MCF 10A (cell line): ENCODE measurements at regions not wholly inside any gene's neighbourhood (a gene's known extent, or its start where the extent isn't known, plus 50 kb on each side); places are given as distances from the start of the nearest gene placed in this dataset.

Source experiments
- BruUV-seq: library from RNA; stranded (reverse); fragments of 400-500 nt; replicated peaks from 2 replicates; lab custom pipeline; 2021; lab: Mats Ljungman, UMichigan
- CTCF ChIA-PET: fragments of 300-600 bp; sonication (Branson Sonifier 250); formaldehyde crosslinking; extraction: SDS; loops from one replicate; lab custom pipeline; 2021; ENCODE audit warnings: antibody characterized with exemption, inconsistent platforms; lab: Yijun Ruan, JAX
- POLR2A ChIA-PET: fragments of 300-600, 350-650 bp; sonication (Branson Sonifier 250); formaldehyde crosslinking; extraction: SDS; loops from one replicate; lab custom pipeline; 2020; ENCODE audit warnings: antibody characterized with exemption, inconsistent platforms; lab: Yijun Ruan, JAX
- DNase-seq: peaks from one replicate; pipeline ENCODE4 v3.0.0-alpha.2; 2018; ENCODE audit not compliant: unreplicated experiment
- H3K27ac Mint-ChIP-seq: one replicate; pipeline ENCODE4 v1.8.0; 2022; ENCODE audit warnings: mild to moderate bottlenecking, low read depth, mixed read lengths; ENCODE audit not compliant: unreplicated experiment
- H3K27me3 Mint-ChIP-seq: one replicate; pipeline ENCODE4 v1.8.0; 2022; ENCODE audit warnings: mixed read lengths; ENCODE audit not compliant: insufficient read depth, unreplicated experiment
- H3K36me3 Mint-ChIP-seq: one replicate; pipeline ENCODE4 v1.8.0; 2022; ENCODE audit warnings: mild to moderate bottlenecking, moderate library complexity, mixed read lengths; ENCODE audit not compliant: insufficient read depth, unreplicated experiment
- H3K4me1 Mint-ChIP-seq: one replicate; pipeline ENCODE4 v1.8.0; 2022; ENCODE audit warnings: mixed read lengths; ENCODE audit not compliant: insufficient read depth, unreplicated experiment
- H3K4me3 Mint-ChIP-seq: one replicate; pipeline ENCODE4 v1.8.0; 2022; ENCODE audit warnings: mild to moderate bottlenecking, moderate library complexity, mixed read lengths; ENCODE audit not compliant: unreplicated experiment
- H3K9me3 Mint-ChIP-seq: one replicate; pipeline ENCODE4 v1.8.0; 2022; ENCODE audit warnings: mixed read lengths; ENCODE audit not compliant: unreplicated experiment
- CTCF ChIP-seq: fragments of 200-600 bp; IDR thresholded peaks from one replicate; pipeline ENCODE4 v1.8.0; 2022; ENCODE audit warnings: antibody characterized with exemption, mild to moderate bottlenecking; ENCODE audit not compliant: unreplicated experiment
- intact Hi-C: fragments of 100-400 bp; cut with micrococcal nuclease; formaldehyde crosslinking; loops from 2 replicates; pipeline ENCODE4 v1.14.1; 2022

GRCh38 chr2:126799301-126799700 lies 99.4 kb upstream of the TEX51 start:
- intact Hi-C loops: no loop called here
- TF ChIP-seq CTCF: no peak
- ChIA-PET POLR2A (interaction anchor here (0.6 to 0.7 kb wide), 3 partner anchors 251 to 1970 kb away, joined by 3 to 4 read pairs (median 3); no protein-coding TSS in a partner anchor), CTCF (no interaction called here)
- peaks cover 6% of the 10 kb centered on the region for H3K4me1 Mint-ChIP-seq
- BruUV-seq: no TSS peak
- H3K36me3 Mint-ChIP-seq: no peaks in the 10 kb centered on the region
- H3K4me3 Mint-ChIP-seq: no peak overlapping the region
- no peak for DNase-seq
- H3K27ac Mint-ChIP-seq: no peak overlapping the region
- no peaks in the 10 kb centered on the region for H3K9me3 Mint-ChIP-seq
- peaks cover 71% of the 10 kb centered on the region for H3K27me3 Mint-ChIP-seq

- Mint-ChIP-seq H3K4me1 (peaks cover 6% of the 10 kb centered on the region), H3K4me3 (no peak overlapping the region)
- CTCF ChIA-PET: interaction anchor here (0.7 kb wide), 1 partner anchor 155 kb away, joined by 4 read pairs; no protein-coding TSS in a partner anchor
Measured at GRCh38 chr2:126801473-126801872, 97.2 kb upstream of the TEX51 start.

DNA sequence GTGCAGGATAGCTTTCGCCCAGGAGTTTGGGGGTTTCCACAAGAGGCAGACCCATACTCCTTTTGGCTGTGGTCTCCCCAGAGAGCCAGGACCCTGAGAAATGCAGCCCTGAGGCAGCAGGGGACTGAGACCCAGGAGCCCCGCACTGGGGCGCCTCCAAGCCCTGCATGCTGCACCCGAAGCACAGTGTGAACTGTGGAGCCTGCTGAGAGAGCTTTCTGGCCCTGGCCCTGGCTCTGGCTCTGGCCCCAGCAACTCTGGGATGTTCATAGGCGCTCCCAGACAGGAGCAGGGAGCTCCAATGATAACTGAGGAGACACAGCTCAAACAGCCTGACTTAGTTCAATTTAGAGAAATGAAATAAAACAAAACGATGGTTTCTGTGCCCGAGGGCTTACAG lies 96.4 kb upstream of the TEX51 start:
- Mint-ChIP-seq H3K4me3 (no peak overlapping the region), H3K9me3 (no peaks in the 10 kb centered on the region), H3K27me3 (peaks cover 46% of the 10 kb centered on the region), H3K27ac (no peak overlapping the region), H3K4me1 (peaks cover 6% of the 10 kb centered on the region), H3K36me3 (no peaks in the 10 kb centered on the region)
- BruUV-seq: no TSS peak
- intact Hi-C loops: no loop called here
- POLR2A ChIA-PET: no interaction called here
- DNase-seq: no peak
- CTCF ChIA-PET: no interaction called here
- no peak for TF ChIP-seq CTCF

More at GRCh38 chr2:126801473-126801872, 97.2 kb upstream of the TEX51 start:
- Mint-ChIP-seq H3K9me3 (no peaks in the 10 kb centered on the region), H3K27me3 (peaks cover 49% of the 10 kb centered on the region), H3K27ac (no peak overlapping the region), H3K36me3 (no peaks in the 10 kb centered on the region)
- intact Hi-C loops: no loop called here
- TF ChIP-seq CTCF: no peak
- BruUV-seq: no TSS peak
- DNase-seq: no peak
- POLR2A ChIA-PET: no interaction called here

DNA sequence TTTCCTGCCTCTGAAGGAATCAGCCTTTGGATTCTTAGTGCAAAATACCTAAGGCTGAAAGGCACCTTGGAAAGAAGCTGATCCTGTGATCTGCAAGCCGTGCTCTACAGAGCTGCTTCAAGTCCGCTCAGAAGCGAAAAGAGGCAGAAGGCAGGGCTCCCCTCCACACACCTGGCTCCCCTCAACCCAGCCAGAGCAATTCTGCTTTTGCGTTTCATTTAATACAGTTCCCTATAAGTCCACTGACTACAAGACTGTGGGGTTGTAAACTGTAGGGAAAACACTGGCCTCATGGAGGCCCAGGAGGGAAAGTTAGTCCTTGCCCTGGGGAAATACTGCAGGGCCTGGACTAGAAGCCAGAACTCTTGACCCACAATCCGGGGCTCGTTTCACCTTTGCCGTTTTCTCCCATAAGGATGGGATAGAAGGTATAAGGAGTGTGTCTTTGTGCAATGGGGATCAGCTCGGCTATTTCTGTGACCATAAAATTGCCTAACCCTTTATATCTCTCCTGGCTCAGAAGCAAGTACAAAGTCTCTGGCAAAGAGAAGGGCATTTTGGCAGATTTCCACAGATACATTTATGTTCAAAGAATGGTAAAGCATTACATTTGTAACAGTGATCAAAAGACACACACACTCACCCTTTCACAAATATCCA lies 95.8 kb upstream of the TEX51 start:
- no peaks in the 10 kb centered on the region for H3K9me3 Mint-ChIP-seq
- peak; percentile 47 for DNase-seq
- ChIA-PET POLR2A (no interaction called here), CTCF (interaction anchor here (0.6 to 0.9 kb wide), 2 partner anchors 146 to 168 kb away, joined by 3 read pairs; no protein-coding TSS in a partner anchor)
- intact Hi-C loops: no loop called here
- peaks cover 46% of the 10 kb centered on the region for H3K27me3 Mint-ChIP-seq
- no peak for TF ChIP-seq CTCF
- no peaks in the 10 kb centered on the region for H3K36me3 Mint-ChIP-seq
- no peak overlapping the region for H3K4me3 Mint-ChIP-seq
- no TSS peak for BruUV-seq
- H3K27ac Mint-ChIP-seq: no peak overlapping the region
- H3K4me1 Mint-ChIP-seq: peaks cover 6% of the 10 kb centered on the region
